Neural progenitor cell (in vitro differentiated cells): ENCODE measurements at regions not wholly inside any gene's neighbourhood (a gene's known extent, or its start where the extent isn't known, plus 50 kb on each side); places are given as distances from the start of the nearest gene placed in this dataset.
"Not testable (repeated sequence)": the region's sequence is repeated elsewhere in the genome, so short reads cannot be mapped to it uniquely, and the experiment has no call there.

ENCODE experiments used
- EZH2 ChIP-seq: fragments of 200-600 bp; sonication (generic); IDR thresholded peaks from 2 replicates; pipeline ENCODE4 v1.6.1; 2017; ENCODE audit warnings: antibody characterized with exemption, mild to moderate bottlenecking, moderate library complexity
- EZH2phosphoT487 ChIP-seq: fragments of 200-600 bp; sonication (generic); IDR thresholded peaks from 2 replicates; pipeline ENCODE4 v1.6.1; 2017; ENCODE audit warnings: antibody characterized with exemption
- TF ChIP-seq, protein P1 (sequence below): fragments of 200-600 bp; sonication (generic); IDR thresholded peaks from 2 replicates; pipeline ENCODE4 v1.5.1; 2017; ENCODE audit warnings: antibody characterized with exemption, mild to moderate bottlenecking

DNA sequence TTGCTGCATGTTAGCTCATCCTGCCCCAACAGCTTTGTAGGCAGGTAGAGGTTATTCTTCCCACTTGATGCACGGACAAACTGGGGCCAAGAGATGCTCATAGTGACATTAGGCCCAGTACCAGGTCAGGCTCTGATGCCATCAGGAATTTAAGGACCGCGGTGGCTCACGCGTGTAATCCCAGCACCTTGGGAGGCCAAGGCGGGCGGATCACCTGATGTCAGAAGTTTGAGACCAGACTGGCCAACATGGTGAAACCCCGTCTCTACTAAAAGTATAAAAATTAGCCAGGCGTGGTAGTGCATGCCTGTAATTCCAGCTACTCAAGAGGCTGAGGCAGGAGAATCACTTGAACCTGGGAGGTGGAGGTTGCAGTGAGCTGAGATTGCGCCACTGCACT lies 110.8 kb downstream of the PHETA1 start:
- TF ChIP-seq, protein P1, sequence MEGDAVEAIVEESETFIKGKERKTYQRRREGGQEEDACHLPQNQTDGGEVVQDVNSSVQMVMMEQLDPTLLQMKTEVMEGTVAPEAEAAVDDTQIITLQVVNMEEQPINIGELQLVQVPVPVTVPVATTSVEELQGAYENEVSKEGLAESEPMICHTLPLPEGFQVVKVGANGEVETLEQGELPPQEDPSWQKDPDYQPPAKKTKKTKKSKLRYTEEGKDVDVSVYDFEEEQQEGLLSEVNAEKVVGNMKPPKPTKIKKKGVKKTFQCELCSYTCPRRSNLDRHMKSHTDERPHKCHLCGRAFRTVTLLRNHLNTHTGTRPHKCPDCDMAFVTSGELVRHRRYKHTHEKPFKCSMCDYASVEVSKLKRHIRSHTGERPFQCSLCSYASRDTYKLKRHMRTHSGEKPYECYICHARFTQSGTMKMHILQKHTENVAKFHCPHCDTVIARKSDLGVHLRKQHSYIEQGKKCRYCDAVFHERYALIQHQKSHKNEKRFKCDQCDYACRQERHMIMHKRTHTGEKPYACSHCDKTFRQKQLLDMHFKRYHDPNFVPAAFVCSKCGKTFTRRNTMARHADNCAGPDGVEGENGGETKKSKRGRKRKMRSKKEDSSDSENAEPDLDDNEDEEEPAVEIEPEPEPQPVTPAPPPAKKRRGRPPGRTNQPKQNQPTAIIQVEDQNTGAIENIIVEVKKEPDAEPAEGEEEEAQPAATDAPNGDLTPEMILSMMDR: not testable (repeated sequence)
- not testable (repeated sequence) for TF ChIP-seq EZH2phosphoT487, EZH2
